NCI-H2196 treated with DMSO at 0.1 percent for 48 hours (cell line): ENCODE measurements at regions not wholly inside any gene's neighbourhood (a gene's known extent, or its start where the extent isn't known, plus 50 kb on each side); places are given as distances from the start of the nearest gene placed in this dataset.

Source experiments
- DNase-seq: peaks from one replicate; lab custom pipeline; 2025; ENCODE audit not compliant: unreplicated experiment; lab: John Stamatoyannopoulos, UW

DNA sequence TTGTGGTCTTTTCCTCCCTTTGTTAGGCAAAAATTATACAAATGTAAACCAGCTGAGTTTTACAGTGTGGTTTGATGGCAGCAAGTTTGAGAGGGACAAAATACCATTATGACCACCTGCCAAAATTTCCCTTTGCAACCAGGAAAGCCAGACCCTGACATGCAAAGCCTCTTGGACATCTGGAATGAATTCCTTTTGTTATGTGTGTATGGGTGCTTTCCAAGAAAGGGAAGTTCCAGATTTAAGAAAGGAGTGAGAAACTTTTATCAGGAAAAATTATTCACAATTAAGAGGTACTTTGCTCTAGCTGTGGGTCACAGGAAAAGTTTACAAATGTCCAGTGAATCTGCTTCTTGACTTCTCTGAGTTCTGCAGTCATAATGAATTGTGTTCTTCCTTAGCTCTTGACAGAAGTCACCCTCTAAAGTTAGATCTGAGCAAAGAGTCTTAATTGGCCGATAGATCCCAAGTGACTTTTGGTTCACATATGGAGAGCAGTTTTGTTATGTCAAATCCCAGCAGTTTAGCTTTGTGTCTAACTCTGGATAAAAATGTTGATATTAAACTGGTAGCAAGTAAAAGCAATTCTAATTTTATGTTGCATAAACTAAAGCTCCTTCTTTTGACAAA lies 295.9 kb upstream of the ZNF608 start:
- DNase-seq = no peak

DNA sequence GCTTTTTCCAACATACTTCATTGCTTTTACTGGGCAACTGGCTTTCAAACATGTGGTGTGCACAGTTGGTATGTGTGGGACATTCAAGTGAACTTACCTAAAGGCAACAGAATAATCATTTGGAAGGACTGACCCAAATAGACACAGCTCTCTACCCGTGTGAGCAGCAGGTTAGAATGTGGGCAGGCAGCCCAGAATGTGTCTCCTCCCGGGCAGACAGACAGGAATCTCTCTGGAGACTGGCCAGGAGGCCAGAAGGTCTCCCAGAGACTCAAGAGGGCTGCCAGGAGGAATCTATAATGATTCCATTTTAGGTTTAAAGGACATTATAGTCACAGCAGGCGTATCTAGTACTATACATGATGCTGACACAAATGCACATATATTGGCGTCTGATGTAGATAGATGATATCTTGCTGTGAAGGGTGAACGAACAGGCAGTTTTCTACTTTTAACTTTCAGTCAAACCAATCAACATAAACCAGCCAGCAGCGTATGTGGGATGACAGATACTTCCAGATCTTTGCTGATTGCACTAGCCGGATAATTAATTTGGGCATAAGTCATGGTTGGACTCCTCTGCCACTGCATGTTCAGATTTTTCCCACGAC lies 297.4 kb upstream of the ZNF608 start:
- peak; percentile 63 for DNase-seq

DNA sequence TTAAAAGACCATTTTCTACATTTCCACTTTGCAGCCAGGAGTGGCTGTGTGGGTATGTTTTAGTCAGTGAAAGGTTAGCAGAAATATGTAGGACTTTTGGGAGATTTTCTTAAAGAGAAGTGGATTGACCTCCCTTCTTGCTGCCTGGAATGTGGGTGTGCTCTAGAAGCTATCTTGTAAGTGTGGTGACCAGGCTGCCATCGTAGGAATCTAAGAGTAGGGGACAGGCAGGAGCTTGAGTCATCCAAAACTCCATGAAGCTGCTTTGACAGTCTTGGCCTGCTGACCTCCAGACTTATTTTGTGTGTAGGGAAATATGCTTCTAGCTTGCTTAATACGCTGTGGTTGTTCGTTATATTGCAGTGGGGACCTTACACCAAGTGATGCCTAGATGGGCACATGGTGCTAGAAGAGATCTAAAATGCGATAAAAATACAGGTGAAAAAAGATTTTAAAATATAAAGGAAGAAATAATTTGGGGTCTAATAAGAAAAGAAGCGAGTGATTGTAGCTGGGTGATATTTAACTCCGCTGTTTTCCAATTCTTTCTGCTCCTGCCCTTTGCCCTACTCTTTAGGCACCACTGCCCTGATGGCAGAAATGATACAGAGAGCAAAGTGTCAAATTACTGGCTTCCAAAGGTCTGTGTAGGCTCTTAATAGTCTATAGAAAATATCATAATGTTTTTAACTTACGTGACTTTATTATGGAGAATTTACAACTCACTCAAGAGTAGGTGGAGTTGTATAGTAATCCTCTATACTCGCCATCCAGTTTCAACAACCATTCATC lies 298.2 kb upstream of the ZNF608 start:
- DNase-seq = no peak

DNA sequence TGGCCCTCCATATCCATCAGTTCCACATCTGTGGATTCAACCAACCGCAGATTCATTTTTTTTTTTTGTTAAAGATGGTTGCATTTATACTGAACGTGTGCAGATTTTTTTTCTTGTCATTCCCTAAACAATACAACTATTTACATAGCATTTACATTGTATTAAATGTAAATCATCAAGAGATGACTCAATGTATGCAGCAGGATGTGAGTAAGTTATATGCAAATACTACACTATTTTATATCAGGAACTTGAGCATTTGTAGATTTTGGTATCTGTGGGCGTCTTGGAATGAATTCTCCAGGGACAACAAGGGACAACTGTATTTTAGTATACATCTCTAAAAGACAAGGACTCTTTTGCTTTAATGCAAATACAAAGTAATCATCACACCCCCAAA lies 299.2 kb upstream of the ZNF608 start:
- no peak for DNase-seq

DNA sequence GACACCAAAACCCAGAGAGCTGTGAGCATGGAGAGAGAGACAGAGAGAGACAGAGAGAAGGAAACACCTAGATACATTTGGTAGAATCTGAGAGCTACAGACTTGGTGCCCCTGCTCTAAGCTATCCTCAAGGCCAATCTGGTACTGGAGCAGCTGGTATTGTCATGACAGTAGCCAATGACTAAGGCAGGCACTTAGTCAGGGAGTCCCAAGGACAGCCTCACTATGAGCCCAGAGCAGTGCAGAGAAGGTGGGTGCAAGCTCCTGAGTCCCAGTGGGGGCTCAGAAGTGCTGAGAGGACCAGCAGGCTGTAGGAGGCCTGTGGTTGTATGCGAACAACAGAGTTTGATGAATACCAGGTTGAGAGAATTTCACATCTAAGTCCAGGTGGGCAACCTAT lies 300.4 kb upstream of the ZNF608 start:
- DNase-seq = no peak

DNA sequence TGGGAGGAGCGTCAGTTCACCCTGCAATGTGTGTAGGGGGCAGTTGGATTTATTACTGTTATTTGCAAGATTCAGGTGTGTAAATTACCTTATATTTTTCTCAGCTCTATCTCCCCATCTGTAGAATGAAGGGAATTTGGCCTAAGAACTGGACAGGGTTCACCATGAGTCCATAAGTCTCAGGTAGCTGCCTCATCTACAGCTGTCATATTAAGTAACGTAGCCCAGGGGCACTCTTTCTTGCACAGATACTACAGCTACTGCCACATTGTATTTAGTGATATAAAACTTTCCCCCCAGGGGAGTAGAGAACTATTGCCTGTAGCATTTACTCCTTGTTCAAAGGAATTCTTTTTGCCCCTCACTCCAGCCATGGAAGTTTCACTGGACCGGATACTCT lies 301.4 kb upstream of the ZNF608 start:
- no peak for DNase-seq

DNA sequence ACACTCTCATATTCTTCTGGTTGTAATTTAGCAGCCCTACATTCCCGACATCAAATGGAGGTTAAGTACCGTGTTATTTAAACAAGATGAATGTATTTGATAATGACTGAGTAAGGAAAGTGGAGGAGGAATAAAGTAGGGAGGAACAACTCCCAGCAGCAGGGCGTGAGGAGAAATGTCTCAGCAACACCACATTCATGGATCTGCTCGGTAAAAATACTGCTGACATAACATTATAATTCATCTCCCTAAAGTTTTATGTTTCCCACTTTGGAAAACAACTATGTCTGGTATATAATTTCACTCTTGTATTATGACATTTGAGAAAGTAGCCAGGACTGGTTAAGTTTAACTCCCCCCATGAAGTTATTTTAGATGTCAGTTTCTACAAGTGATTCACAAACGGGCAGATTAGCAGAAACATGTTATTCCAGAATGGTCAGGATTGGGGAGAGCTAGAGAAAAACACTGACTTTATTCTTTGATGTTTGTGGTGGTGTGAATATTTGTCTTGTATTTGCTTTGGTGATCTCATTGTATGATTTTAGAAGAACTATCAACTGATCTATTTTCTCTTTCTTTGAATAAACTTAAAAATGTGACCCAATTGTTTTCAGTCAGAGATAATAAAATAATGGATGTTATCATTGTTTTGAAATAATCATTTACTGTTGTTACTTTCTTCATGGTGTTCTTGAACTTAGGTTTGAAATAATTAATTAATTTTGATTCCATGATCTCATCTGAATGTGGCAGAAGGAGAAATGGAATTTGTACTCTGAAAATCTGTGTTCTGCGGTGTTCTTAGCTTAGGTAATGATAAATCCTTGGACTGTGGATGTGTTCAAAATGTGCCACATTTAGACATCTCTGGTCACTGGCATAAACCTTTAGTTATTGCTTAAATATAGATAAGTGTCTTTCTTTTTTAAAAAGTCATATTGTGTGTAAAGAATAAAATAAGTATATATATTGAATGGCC lies 303.6 kb upstream of the ZNF608 start:
- no peak for DNase-seq

DNA sequence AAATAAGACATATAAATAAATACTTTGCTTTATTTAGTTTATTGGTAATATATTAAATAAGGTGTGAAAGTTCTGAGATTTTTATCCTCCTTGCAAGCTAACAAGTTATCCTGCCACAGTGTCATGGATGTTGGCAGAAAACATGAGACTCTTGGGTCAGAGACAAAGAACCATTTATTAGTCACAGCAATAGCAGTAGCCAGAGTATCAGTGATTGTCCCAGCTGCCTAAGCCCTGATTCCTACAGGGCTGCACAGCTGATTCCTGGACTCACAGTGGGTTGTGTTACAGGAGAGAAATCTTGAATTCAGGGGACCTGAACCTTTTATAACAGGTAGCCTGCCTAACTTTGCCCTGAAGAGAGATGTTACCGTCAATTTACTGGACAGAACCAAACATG lies 304.5 kb upstream of the ZNF608 start:
- no peak for DNase-seq

DNA sequence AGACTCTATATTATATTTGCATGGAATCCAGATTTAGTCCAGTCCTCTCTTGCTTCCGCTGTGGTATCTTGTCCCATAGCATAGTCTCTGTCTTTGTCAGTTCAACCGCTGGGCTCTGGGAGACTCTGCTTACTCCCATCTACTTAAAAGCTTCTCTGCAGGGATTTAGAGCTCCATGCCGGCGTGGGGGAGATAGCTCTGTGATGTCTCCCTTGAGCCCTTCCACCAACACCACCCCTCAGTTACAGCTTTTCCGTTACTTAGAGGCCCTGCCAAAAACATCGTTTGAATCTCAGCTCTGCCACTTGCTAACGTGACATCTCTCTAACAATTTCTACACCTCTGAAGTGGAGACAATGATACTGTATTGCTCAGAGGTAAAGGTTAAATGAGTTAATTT lies 306.1 kb upstream of the ZNF608 start:
- DNase-seq = no peak

DNA sequence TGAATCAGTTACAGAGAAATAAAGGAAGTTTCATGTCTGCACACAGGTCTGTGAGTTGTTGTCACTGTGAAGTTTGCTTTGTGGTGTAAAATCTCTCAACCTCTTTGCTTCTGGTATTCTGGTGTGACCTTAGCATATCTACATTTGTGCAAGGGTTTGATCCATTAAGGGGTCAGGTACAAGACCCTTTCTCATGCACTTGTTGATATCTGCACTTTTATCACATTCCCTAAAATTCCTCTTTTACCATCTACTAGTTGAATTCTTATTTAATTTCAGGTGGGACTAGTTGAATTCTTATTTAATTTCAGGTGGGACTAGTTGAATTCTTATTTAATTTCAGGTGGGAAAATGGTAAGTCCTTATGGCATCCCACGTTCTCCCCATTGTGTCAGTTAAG lies 306.7 kb upstream of the ZNF608 start:
- DNase-seq = no peak

DNA sequence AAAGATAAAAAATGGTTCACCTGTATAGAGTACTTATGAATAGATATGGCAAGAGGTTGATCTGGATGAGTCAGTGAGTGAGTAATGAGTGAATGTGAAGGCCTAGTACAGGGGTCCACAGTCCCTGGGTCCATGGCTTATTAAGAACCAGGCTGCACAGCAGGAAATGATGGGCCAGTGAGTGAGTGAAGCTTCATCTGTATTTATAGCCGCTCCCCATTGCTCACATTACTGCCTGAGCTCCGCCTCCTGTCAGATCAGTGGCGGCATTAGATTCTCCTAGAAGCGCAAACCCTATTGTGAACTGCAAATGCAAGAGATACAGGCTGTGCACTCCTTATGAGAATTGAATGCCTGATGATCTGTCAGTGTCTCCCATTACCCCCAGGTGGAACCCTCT lies 307.7 kb upstream of the ZNF608 start:
- no peak for DNase-seq

DNA sequence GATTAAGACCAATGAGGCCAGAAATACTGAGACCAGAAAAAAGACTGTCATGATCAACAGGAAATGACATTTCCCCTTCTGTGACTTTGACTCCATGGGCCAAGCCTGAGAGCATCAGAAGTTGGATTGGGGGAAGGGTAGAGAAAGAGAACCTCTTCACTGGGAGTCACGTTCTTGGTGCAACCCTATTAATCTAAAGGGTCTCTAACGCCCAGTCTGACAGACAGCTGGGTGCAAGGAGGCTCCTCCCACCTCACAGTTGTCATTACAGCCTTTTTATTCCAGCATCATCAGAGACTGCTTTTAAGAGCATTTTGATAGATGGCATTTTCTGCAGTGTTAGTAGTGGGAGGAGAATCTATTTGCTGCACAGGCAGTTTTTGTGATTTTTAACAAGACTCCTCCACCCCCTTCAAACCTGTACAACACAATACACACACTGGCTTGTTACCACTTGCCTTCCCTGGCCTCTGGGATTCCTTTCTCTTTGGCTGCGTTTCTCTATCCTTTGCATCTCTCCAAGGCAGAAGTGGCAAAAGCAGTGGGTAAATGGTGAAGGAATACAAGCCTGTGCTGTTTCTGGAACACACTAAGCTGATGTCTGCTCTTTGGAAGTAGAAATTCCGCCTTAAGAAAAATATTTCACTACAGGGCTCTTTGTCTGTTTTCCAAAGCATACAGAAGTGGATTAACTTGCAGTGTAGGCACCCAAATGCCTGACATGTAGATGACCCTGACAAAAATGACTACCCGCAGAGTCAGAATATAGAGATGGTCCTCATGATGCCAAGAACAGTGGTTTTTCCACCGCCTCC lies 310.4 kb upstream of the ZNF608 start:
- no peak for DNase-seq

DNA sequence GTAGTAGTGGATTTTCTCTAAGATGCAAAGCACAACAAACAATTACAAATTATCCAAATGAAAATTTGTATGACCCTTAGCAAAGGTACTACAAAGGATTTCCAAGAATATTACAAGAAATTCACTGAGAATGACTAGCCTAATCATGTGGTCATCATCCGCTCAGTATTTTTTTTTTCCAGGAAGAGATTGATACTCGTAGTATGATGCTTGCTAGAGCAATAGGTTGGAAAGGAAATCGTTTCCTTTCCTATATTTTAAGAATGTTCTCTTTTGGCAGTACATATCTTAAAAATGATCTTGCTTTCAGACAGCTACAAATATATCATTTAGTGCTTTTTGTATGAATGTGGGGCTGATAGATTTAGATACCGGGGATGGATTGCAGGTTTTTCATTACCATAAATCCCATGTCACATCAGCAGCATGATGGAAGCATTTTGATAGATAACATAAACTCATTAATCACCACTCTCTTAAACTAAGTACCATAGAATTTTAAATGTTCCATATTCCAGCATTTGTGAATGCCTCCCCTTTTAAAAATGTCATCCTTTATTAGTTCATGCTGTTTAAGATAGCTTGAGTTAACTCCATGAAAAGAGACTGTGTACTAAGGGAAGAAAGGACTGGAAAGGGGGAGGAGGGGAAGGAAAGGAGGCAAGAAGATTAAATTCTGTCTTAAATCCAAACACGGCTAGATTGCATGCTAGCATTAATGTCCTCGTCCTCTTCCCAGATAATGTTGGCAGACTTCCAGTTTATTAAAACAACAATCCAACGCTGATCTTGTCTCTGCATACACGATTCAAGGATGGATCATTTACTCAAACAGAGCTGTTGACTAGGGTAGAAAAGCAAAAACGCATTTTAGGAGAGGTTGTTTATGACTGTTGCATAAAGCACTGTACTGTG lies 311.7 kb upstream of the ZNF608 start:
- DNase-seq = peak; percentile 55

DNA sequence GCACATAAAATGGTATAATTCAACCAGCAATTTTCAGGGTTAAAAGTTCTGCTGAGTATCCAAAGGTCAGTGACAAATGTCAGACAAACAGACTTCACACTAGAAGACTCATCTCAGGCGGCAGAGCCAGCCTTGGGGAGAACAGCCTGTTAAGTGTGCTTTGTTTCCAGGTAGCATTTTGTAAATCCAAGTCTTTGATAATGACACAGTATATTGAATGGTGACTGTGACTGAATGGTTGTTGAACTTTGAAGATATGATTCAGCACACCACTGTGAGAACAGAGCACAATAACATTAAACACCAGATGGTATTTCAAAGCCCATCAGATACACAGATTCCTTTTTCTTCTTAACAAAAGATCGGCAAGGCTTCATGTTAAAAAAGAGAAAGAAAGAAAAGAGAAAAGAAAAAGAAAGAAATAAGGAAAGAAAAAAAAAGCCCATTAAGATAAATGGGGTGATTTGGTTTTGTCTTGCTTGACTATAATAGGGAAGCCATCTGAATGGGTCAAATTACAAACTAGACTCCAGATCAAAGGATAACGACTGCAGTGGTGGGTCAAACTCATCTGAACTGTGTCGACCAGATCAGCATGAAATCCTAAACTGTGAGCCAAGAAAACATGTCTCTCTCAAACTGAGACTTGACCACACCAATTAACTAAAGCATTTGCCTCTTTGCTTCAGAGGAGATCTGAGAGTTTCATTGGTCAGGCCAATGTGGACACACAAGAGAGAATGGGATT lies 313.0 kb upstream of the ZNF608 start:
- no peak for DNase-seq

DNA sequence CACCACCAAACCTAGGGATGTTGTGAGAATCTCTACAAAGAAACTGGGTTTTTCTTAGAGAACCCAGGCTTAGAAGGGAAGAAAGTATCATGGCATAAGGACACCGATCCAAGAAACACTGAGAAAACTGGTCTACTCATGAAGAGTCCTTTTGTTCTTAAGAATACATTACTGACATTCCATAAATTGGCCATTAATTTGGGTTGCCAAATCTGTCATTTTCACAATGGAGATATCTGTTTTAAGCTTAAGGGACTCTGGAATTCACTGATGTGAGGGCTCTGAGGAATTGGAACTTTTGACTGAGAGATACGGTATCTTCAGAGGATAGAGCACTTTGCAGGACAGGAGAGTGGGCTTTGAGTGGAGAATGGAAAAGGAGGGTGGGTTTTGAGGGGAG lies 315.3 kb upstream of the ZNF608 start:
- DNase-seq = no peak

DNA sequence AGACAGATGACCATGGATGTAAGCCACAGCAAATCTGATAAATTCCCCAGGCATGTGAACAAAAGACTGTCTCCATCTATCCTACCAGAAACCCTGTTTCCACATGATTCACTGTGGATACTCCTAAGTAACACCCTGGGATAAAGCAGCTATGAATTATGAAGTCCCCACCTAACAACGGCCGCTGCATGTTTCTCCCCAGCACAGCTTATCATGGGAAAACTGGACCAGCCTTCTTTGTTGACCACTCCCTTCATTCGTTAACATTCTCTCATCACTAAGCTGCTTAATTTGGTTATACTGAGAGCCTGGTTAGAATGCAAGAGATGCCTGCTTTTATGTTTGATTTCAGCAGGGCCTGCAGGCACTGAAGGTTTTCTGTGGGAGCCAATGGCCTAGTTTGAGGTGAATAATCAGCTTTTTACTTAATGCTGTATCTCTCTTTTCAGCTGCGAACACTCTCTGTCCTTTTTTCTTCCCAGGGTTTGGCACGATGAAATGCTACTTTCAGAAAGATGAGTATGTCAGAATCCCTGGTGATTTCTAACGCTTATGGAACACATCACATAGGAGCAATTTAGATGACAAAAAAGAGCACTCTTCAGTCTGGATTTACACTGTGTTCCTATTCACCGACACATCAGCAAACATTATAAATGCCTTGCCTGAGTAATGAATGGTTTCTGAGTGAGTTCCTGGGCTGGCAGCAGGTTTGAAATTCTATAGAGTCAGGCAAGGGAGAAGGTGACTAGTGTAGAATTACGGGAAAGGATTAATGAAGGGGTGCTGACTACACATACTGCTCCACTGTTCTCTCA lies 318.4 kb upstream of the ZNF608 start:
- no peak for DNase-seq

DNA sequence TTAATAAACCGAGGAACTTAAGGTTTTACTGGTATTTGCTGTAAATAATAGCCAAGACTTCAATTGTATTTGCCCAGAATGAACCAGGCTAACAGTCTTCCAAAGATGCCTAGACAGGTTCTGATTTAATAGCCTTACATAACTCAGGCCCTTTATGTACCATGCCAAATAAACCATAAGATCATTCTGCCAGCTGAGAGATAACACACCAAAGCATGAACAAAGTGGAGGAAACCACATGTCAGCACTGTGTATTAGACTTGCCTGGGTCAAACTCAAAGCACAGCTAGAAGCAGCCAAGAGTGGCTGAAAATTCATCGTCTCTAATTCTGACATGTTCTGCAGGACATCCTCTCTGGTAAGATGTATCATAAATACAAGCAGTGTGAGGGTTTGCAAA lies 319.3 kb upstream of the ZNF608 start:
- no peak for DNase-seq

DNA sequence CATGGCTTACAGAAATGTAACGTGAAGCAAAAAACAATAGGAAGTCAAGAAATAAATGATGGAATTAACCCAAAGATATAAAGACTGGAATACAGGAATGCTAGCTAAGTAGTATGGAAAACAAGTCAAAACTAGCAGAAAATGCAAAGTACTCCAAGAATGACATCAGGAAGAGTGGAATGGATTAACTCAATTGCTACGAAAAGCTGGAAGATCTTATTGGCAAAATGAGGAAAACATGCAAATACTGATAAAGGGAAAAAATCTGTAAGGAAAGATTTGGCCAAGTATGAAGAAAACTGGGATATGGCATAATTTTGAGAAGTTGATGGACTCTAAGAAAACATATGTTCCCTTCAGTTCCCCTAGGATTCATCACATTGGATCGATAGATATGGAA lies 324.5 kb upstream of the ZNF608 start:
- DNase-seq = no peak
